Neural progenitor cell (in vitro differentiated cells): ENCODE measurements at regions not wholly inside any gene's neighbourhood (a gene's known extent, or its start where the extent isn't known, plus 50 kb on each side); places are given as distances from the start of the nearest gene placed in this dataset.

Experiments used
- DNase-seq: peaks from one replicate; pipeline ENCODE4 v3.0.0-alpha.2; 2016; ENCODE audit warnings: low spot score
- H2AFZ ChIP-seq: fragments of 200-600 bp; sonication (generic); replicated peaks from 2 replicates; pipeline ENCODE4 v1.6.1; 2016; ENCODE audit warnings: antibody characterized with exemption
- H3F3A ChIP-seq: fragments of 200-600 bp; sonication (generic); 2 replicates; pipeline ENCODE4 v1.6.1; 2016; ENCODE audit warnings: antibody characterized with exemption, low read depth
- H3K27ac ChIP-seq: fragments of 200-600 bp; sonication (generic); 2 replicates; pipeline ENCODE4 v1.5.1; 2016; ENCODE audit warnings: mild to moderate bottlenecking
- H3K27me3 ChIP-seq: fragments of 200-600 bp; sonication (generic); 2 replicates; pipeline ENCODE4 v1.6.1; 2016; ENCODE audit warnings: mild to moderate bottlenecking, moderate library complexity
- H3K36me3 ChIP-seq: fragments of 200-600 bp; sonication (generic); 2 replicates; pipeline ENCODE4 v1.5.1; 2016
- H3K4me1 ChIP-seq: fragments of 200-600 bp; sonication (generic); 2 replicates; pipeline ENCODE4 v1.6.1; 2016; ENCODE audit warnings: mixed run types
- H3K4me2 ChIP-seq: fragments of 200-600 bp; sonication (generic); 2 replicates; pipeline ENCODE4 v1.6.1; 2016
- H3K4me3 ChIP-seq: fragments of 200-600 bp; sonication (generic); 2 replicates; pipeline ENCODE4 v1.5.1; 2016
- H3K79me2 ChIP-seq: fragments of 200-600 bp; sonication (generic); 2 replicates; pipeline ENCODE4 v1.6.1; 2016; ENCODE audit warnings: low read depth
- H3K9ac ChIP-seq: fragments of 200-600 bp; sonication (generic); 2 replicates; pipeline ENCODE4 v1.6.1; 2016
- H3K9me3 ChIP-seq: fragments of 200-600 bp; sonication (generic); 2 replicates; pipeline ENCODE4 v1.5.1; 2016; ENCODE audit warnings: low read depth
- H4K20me1 ChIP-seq: fragments of 200-600 bp; sonication (generic); 2 replicates; pipeline ENCODE4 v1.6.1; 2016; ENCODE audit warnings: low read depth
- H3K27ac Mint-ChIP-seq: 3 replicates; pipeline ENCODE4 v1.8.0; 2021; ENCODE audit warnings: mixed read lengths
- H3K27me3 Mint-ChIP-seq: 2 replicates; pipeline ENCODE4 v1.8.0; 2022; ENCODE audit warnings: low read depth, mild to moderate bottlenecking, inconsistent platforms, moderate library complexity, mixed read lengths; ENCODE audit not compliant: insufficient read depth
- H3K36me3 Mint-ChIP-seq: 3 replicates; pipeline ENCODE4 v1.8.0; 2021; ENCODE audit warnings: mixed read lengths
- H3K4me1 Mint-ChIP-seq: 3 replicates; pipeline ENCODE4 v1.8.0; 2021; ENCODE audit warnings: mixed read lengths
- H3K4me3 Mint-ChIP-seq: 3 replicates; pipeline ENCODE4 v1.8.0; 2021; ENCODE audit warnings: mild to moderate bottlenecking, moderate library complexity, mixed read lengths
- H3K9me3 Mint-ChIP-seq: 3 replicates; pipeline ENCODE4 v1.8.0; 2020; ENCODE audit warnings: mixed read lengths
- CTCF ChIP-seq: fragments of 200-600 bp; sonication (generic); IDR thresholded peaks from 2 replicates; pipeline ENCODE4 v1.5.1; 2017; ENCODE audit warnings: antibody characterized with exemption, mild to moderate bottlenecking
- EZH2 ChIP-seq: fragments of 200-600 bp; sonication (generic); IDR thresholded peaks from 2 replicates; pipeline ENCODE4 v1.6.1; 2017; ENCODE audit warnings: antibody characterized with exemption, mild to moderate bottlenecking, moderate library complexity
- EZH2phosphoT487 ChIP-seq: fragments of 200-600 bp; sonication (generic); IDR thresholded peaks from 2 replicates; pipeline ENCODE4 v1.6.1; 2017; ENCODE audit warnings: antibody characterized with exemption

DNA sequence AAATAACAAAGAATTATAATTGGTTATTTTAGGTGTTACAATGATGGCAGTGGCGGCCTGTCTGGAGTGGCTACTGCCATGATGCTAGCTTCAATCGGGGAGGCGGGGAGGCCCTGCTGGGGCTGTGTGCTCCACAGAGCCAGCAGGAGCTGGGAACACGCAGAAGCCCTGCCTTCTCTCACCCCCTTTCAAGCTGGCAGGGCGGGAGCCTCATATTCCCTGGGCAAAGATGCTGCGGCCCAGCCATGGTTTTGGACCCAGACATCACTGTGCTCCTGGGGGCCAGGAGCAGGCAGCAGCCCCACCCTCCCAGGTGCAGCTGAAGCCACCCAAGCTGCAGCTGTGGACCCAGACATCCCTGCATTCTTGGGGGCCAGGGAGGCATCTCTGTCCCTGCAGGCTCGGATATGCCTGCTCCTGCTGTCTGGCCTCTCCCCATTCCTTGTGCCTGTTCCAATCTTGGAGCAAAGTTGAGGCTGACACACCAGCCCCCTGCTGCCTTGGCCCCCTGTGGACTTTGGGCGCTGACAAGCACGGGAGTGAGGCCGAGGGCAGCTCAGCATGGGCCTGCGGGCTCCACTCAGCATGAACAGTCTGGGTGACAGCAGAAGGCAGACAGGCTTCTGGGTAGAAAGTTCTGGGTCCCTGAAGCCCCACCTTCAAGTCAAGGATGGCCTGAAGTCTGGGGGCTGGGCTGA is 263.1 kb upstream of the HTR2A start:
- no peak for TF ChIP-seq EZH2
- TF ChIP-seq EZH2phosphoT487 = no peak
- TF ChIP-seq CTCF = no peak

DNA sequence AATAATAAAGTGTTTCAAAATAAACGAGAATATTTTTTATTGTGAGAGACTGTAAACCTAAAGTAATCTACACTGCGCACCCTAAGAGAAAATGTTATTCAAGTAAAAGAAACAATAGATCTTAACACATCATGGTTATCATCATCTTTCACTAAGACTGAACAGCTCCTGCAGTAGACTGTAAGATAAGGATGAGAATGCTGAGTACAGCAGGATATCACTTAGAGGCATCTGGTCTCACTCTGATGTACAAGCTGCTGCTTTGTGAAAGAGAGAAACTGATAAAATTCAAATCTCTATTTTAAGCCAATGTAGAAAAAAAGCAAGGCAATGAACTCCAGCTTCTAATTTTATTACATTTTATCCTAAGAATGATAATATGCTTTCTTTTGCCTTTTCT is 261.7 kb upstream of the HTR2A start:
- peaks cover 4% of the 10 kb centered on the region for H3K27me3 Mint-ChIP-seq

More for the DNA sequence above, 263.1 kb upstream of the HTR2A start:
- no peaks in the 10 kb centered on the region for H3K4me1 Mint-ChIP-seq
- H3K79me2 ChIP-seq = no peaks in the 10 kb centered on the region
- no peak overlapping the region for H3K4me3 Mint-ChIP-seq
- no peaks in the 10 kb centered on the region for H3K4me1 ChIP-seq
- H3K9ac ChIP-seq = no peak overlapping the region
- no peak overlapping the region for H3K27ac ChIP-seq
- no peaks in the 10 kb centered on the region for H4K20me1 ChIP-seq
- no peaks in the 10 kb centered on the region for H3K36me3 ChIP-seq
- no peaks in the 10 kb centered on the region for H3K36me3 Mint-ChIP-seq
- H3K4me3 ChIP-seq = no peak overlapping the region
- no peak overlapping the region for H3K4me2 ChIP-seq
- H2AFZ ChIP-seq = no peak overlapping the region
- peaks cover 6% of the 10 kb centered on the region for H3K9me3 Mint-ChIP-seq
- H3K9me3 ChIP-seq = no peaks in the 10 kb centered on the region
- H3K27ac Mint-ChIP-seq = no peak overlapping the region
- H3F3A ChIP-seq = no peaks in the 10 kb centered on the region
- H3K27me3 ChIP-seq = no peaks in the 10 kb centered on the region
- peaks cover 4% of the 10 kb centered on the region for H3K27me3 Mint-ChIP-seq
- no peak for DNase-seq

DNA sequence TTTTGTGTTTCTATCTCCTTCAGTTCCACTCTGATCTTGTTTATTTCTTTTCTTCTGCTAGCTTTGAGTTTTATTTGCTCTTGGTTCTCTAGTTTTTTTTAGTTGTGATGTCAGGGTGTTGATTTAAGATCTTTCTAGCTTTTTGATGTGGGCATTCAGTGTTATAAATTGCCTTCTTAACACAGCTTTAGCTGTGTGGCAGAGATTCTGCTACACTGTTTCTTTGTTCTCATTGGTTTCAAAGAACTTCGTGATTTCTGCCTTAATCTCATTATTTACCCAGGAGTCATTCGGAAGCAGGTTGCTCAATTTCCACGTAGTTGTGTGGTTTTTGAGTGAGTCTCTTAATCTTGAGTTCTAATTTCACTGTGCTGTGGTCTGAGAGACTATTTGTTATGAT is 251.7 kb upstream of the HTR2A start:
- H3K36me3 Mint-ChIP-seq = no peaks in the 10 kb centered on the region
- H3K9me3 ChIP-seq = no peaks in the 10 kb centered on the region

More for the DNA sequence above, 261.7 kb upstream of the HTR2A start:
- Mint-ChIP-seq H3K9me3 (peaks cover 6% of the 10 kb centered on the region), H3K4me3 (no peak overlapping the region), H3K27ac (no peak overlapping the region), H3K36me3 (no peaks in the 10 kb centered on the region), H3K4me1 (no peaks in the 10 kb centered on the region)
- Histone ChIP-seq H3K36me3 (no peaks in the 10 kb centered on the region), H2AFZ (no peak overlapping the region), H3K27ac (no peak overlapping the region), H3K4me1 (no peaks in the 10 kb centered on the region), H3K4me2 (no peak overlapping the region), H3K27me3 (no peaks in the 10 kb centered on the region), H3K4me3 (no peak overlapping the region), H3K9ac (no peak overlapping the region), H4K20me1 (no peaks in the 10 kb centered on the region), H3K9me3 (no peaks in the 10 kb centered on the region), H3F3A (no peaks in the 10 kb centered on the region), H3K79me2 (no peaks in the 10 kb centered on the region)
- TF ChIP-seq CTCF = no peak
- no peak for TF ChIP-seq EZH2
- no peak for TF ChIP-seq EZH2phosphoT487
- DNase-seq = no peak

More for the DNA sequence above, 251.7 kb upstream of the HTR2A start:
- no peaks in the 10 kb centered on the region for H4K20me1 ChIP-seq
- H3K27ac ChIP-seq = no peak overlapping the region
- H3F3A ChIP-seq = no peaks in the 10 kb centered on the region
- H3K4me2 ChIP-seq = no peak overlapping the region
- Mint-ChIP-seq H3K27me3 (no peaks in the 10 kb centered on the region), H3K9me3 (peaks cover 4% of the 10 kb centered on the region), H3K4me1 (peaks cover 8% of the 10 kb centered on the region), H3K27ac (peak overlapping the region; percentile 35), H3K4me3 (no peak overlapping the region)
- H3K4me3 ChIP-seq = no peak overlapping the region
- no peaks in the 10 kb centered on the region for H3K79me2 ChIP-seq
- TF ChIP-seq CTCF (no peak), EZH2 (no peak), EZH2phosphoT487 (no peak)
- no peak overlapping the region for H3K9ac ChIP-seq
- H3K4me1 ChIP-seq = peaks cover 5% of the 10 kb centered on the region
- DNase-seq = no peak
- no peaks in the 10 kb centered on the region for H3K27me3 ChIP-seq
- H3K36me3 ChIP-seq = no peaks in the 10 kb centered on the region
- no peak overlapping the region for H2AFZ ChIP-seq
